Brain microvascular endothelial cell (primary cell): ENCODE measurements at regions not wholly inside any gene's neighbourhood (a gene's known extent, or its start where the extent isn't known, plus 50 kb on each side); places are given as distances from the start of the nearest gene placed in this dataset.

Source experiments
- DNase-seq: peaks from one replicate; pipeline ENCODE4 v3.0.0-alpha.2; 2020
- H3K27ac ChIP-seq: fragments of 250-450 bp; sonication (Bioruptor Pico); 2 replicates; pipeline ENCODE4 v1.5.1; 2020; ENCODE audit warnings: mild to moderate bottlenecking, moderate library complexity
- H3K27me3 ChIP-seq: fragments of 250-450 bp; sonication (Bioruptor Pico); replicated peaks from 2 replicates; pipeline ENCODE4 v1.5.1; 2020; ENCODE audit warnings: mild to moderate bottlenecking
- H3K36me3 ChIP-seq: fragments of 250-450 bp; sonication (Bioruptor Pico); replicated peaks from 2 replicates; pipeline ENCODE4 v1.5.1; 2020; ENCODE audit warnings: mild to moderate bottlenecking
- H3K4me3 ChIP-seq: 2 replicates; pipeline ENCODE4 v1.5.1; 2011; ENCODE audit warnings: low read depth, mild to moderate bottlenecking, control low read depth, low read length, moderate library complexity
- CTCF ChIP-seq: IDR thresholded peaks from 2 replicates; pipeline ENCODE4 v1.5.1; 2011; ENCODE audit warnings: low read depth, mild to moderate bottlenecking, moderate library complexity, low read length, control low read depth, inconsistent platforms; ENCODE audit errors: missing control alignments
- in situ Hi-C: cut with HindIII; loops from 2 replicates; pipeline ENCODE4 v1.10.0; 2017; ENCODE audit warnings: low sequenced_read_pairs, low pct_ligation_motif_present

GRCh38 chr11:95548416-95548815 is 241.2 kb downstream of the FAM76B start:
- H3K27me3 ChIP-seq: no peaks in the 10 kb centered on the region
- DNase-seq: no peak
- in situ Hi-C loops: no loop called here
- H3K27ac ChIP-seq: no peak overlapping the region
- no peak overlapping the region for H3K4me3 ChIP-seq
- no peak for TF ChIP-seq CTCF
- H3K36me3 ChIP-seq: no peaks in the 10 kb centered on the region

GRCh38 chr11:95547976-95548375 is 241.6 kb downstream of the FAM76B start:
- Histone ChIP-seq H3K4me3 (no peak overlapping the region), H3K36me3 (no peaks in the 10 kb centered on the region), H3K27me3 (no peaks in the 10 kb centered on the region), H3K27ac (no peak overlapping the region)
- DNase-seq: no peak
- in situ Hi-C loops: no loop called here
- no peak for TF ChIP-seq CTCF

DNA sequence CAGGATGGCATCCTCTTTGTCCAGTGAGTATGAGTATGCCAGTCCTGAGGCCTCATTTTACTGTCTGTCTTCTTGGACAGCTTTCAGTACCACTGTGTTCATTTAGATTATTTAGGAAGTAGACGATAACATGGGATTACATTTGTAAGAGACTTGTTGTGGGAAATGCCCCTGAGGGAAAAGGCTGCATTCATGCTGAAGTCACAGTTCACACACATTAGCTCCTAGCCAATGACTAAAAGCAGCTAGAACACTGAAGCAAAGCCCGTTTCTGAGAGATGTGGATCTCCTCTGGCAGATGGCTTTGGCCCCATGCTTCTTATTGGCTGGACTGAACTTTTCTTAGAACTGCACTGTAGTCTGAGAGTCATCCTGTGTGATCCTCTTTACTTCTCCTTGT is 242.4 kb downstream of the FAM76B start:
- in situ Hi-C loops: no loop called here
- no peak for TF ChIP-seq CTCF
- Histone ChIP-seq H3K4me3 (no peak overlapping the region), H3K27me3 (no peaks in the 10 kb centered on the region), H3K36me3 (no peaks in the 10 kb centered on the region), H3K27ac (no peak overlapping the region)
- no peak for DNase-seq

DNA sequence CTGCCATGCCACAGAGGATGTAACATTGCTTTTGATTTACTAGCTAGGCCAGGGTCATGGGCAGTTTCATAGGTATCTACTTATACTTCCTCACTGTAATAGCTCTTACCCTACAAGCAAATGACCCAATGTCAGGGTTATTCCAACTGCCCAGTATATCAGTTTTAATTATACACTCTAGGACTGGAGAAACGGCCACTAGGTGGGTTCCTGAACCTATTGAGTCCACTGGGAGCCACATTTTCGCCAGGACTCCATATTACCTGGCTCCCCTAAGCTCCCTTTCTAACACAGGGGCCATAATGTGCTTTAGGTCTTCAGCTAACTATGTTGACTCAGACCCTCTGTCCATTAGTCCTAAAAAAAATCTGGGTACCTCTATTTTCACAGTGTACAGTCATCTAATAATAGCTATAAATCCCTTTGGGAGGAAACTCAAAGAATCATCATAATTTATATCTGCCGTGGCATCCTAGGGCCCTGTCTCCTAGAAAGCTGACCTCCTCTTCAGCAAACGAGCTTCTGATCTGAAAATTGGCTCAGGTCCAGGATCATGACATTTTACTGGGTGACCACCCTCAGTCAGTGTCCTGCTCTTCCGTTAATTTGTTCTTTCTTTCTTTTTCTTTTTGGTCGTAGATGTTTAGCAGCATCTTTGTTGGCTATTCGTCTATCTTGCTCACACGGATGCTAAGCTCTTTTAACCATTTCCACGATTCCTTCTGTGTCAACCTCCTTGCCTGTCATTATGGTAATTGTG is 244.3 kb downstream of the FAM76B start:
- DNase-seq: no peak
- peak; percentile 21 for TF ChIP-seq CTCF
- in situ Hi-C loops: no loop called here

GRCh38 chr11:95544095-95544856 is 245.3 kb downstream of the FAM76B start:
- Histone ChIP-seq H3K4me3 (no peak overlapping the region), H3K27me3 (no peaks in the 10 kb centered on the region), H3K36me3 (no peaks in the 10 kb centered on the region), H3K27ac (no peak overlapping the region)
- DNase-seq: peak; percentile 50
- in situ Hi-C loops: no loop called here
- TF ChIP-seq CTCF: no peak

More for the DNA sequence above, 244.3 kb downstream of the FAM76B start:
- Histone ChIP-seq H3K4me3 (no peak overlapping the region), H3K27me3 (no peaks in the 10 kb centered on the region), H3K36me3 (no peaks in the 10 kb centered on the region), H3K27ac (no peak overlapping the region)
